ENCODE measurements at regions not wholly inside any gene's neighbourhood (a gene's known extent, or its start where the extent isn't known, plus 50 kb on each side); places are given as distances from the start of the nearest gene placed in this dataset.

- no peak overlapping the region for H3K27ac Mint-ChIP-seq
- DNase-seq = no peak
- Histone ChIP-seq H3K27ac (ENCODE audit: low read depth, low read length) (no peak overlapping the region), H3K4me1 (ENCODE audit: control insufficient read depth, insufficient read depth, low read length) (peaks cover 6% of the 10 kb centered on the region), H3K36me3 (ENCODE audit: control insufficient read depth, insufficient read depth, low read length) (no peaks in the 10 kb centered on the region), H3K9ac (ENCODE audit: extremely low read depth, low read length, poor library complexity, severe bottlenecking) (no peak overlapping the region), H3K4me3 (ENCODE audit: low read length) (no peak overlapping the region), H3K27me3 (ENCODE audit: control insufficient read depth, insufficient read depth, low read length, poor library complexity, severe bottlenecking) (no peaks in the 10 kb centered on the region), H3K9me3 (ENCODE audit: control insufficient read depth, low read length) (no peaks in the 10 kb centered on the region)
- no peak overlapping the region for H3K4me3 Mint-ChIP-seq
- 63 to 66% methylated on average over 2 of the region's 2 CpGs for WGBS, 2 experiments (ENCODE audit: insufficient coverage in 1 of 2, insufficient read length in 1 of 2)
- H3K4me1 Mint-ChIP-seq = peaks cover 7% of the 10 kb centered on the region
- H3K9me3 Mint-ChIP-seq = no peaks in the 10 kb centered on the region
- TF ChIP-seq CTCF (conservative IDR thresholded peaks at IDR 0.05) = no peak
- H3K27me3 Mint-ChIP-seq (ENCODE audit: insufficient read depth) = no peaks in the 10 kb centered on the region
- no peaks in the 10 kb centered on the region for H3K36me3 Mint-ChIP-seq (ENCODE audit: low read depth)
These were observed 199.8 kb upstream of the KIAA1217 start for GRCh38 chr10:24009115-24009514.

- 93% methylated on average over 1 of the region's 1 CpG; no CpG with 5 or more reads in 1 of the 2 experiments for WGBS, 2 experiments (ENCODE audit: insufficient coverage in 1 of 2, insufficient read length in 1 of 2)
- no peaks in the 10 kb centered on the region for H3K36me3 Mint-ChIP-seq (ENCODE audit: low read depth)
- H3K4me3 Mint-ChIP-seq = no peak overlapping the region
- H3K9ac ChIP-seq (ENCODE audit: extremely low read depth, low read length, poor library complexity, severe bottlenecking) = no peak overlapping the region
- no peak for TF ChIP-seq CTCF (conservative IDR thresholded peaks at IDR 0.05)
- no peaks in the 10 kb centered on the region for H3K9me3 Mint-ChIP-seq
- H3K4me1 ChIP-seq (ENCODE audit: control insufficient read depth, insufficient read depth, low read length) = peaks cover 6% of the 10 kb centered on the region
- DNase-seq = no peak
- H3K36me3 ChIP-seq (ENCODE audit: control insufficient read depth, insufficient read depth, low read length) = no peaks in the 10 kb centered on the region
- H3K27me3 ChIP-seq (ENCODE audit: control insufficient read depth, insufficient read depth, low read length, poor library complexity, severe bottlenecking) = no peaks in the 10 kb centered on the region
- H3K27ac ChIP-seq (ENCODE audit: low read depth, low read length) = no peak overlapping the region
- no peaks in the 10 kb centered on the region for H3K9me3 ChIP-seq (ENCODE audit: control insufficient read depth, low read length)
- H3K27me3 Mint-ChIP-seq (ENCODE audit: insufficient read depth) = no peaks in the 10 kb centered on the region
- peaks cover 7% of the 10 kb centered on the region for H3K4me1 Mint-ChIP-seq
- no peak overlapping the region for H3K4me3 ChIP-seq (ENCODE audit: low read length)
- no peak overlapping the region for H3K27ac Mint-ChIP-seq
These were observed 199.2 kb upstream of the KIAA1217 start for GRCh38 chr10:24009736-24010135.

- H3K4me1 ChIP-seq (ENCODE audit: control insufficient read depth, insufficient read depth, low read length) = peaks cover 6% of the 10 kb centered on the region
- H3K36me3 Mint-ChIP-seq (ENCODE audit: low read depth) = no peaks in the 10 kb centered on the region
- no peak overlapping the region for H3K4me3 Mint-ChIP-seq
- H3K9ac ChIP-seq (ENCODE audit: extremely low read depth, low read length, poor library complexity, severe bottlenecking) = no peak overlapping the region
- H3K27ac ChIP-seq (ENCODE audit: low read depth, low read length) = no peak overlapping the region
- no peaks in the 10 kb centered on the region for H3K27me3 Mint-ChIP-seq (ENCODE audit: insufficient read depth)
- no peak for TF ChIP-seq CTCF (conservative IDR thresholded peaks at IDR 0.05)
- no peaks in the 10 kb centered on the region for H3K9me3 Mint-ChIP-seq
- H3K4me3 ChIP-seq (ENCODE audit: low read length) = no peak overlapping the region
- H3K4me1 Mint-ChIP-seq = peaks cover 7% of the 10 kb centered on the region
- DNase-seq = no peak
- H3K27me3 ChIP-seq (ENCODE audit: control insufficient read depth, insufficient read depth, low read length, poor library complexity, severe bottlenecking) = no peaks in the 10 kb centered on the region
- WGBS, 2 experiments (ENCODE audit: insufficient coverage in 1 of 2, insufficient read length in 1 of 2) = 91% methylated on average over 3 to 4 of the region's 4 CpGs
- H3K27ac Mint-ChIP-seq = no peak overlapping the region
- H3K9me3 ChIP-seq (ENCODE audit: control insufficient read depth, low read length) = no peaks in the 10 kb centered on the region
- H3K36me3 ChIP-seq (ENCODE audit: control insufficient read depth, insufficient read depth, low read length) = no peaks in the 10 kb centered on the region
These were observed 198.4 kb upstream of the KIAA1217 start for GRCh38 chr10:24010436-24010970.

All from endodermal cell (in vitro differentiated cells).